GM12878 (cell line): ENCODE measurements at regions not wholly inside any gene's neighbourhood (a gene's known extent, or its start where the extent isn't known, plus 50 kb on each side); places are given as distances from the start of the nearest gene placed in this dataset.

Experiments used
- ATAC-seq: fragments of 200-7000 bp; cut with Tn5 transposase; 3 replicates; pipeline ENCODE4 v1.9.1; 2020; ENCODE audit warnings: mild to moderate bottlenecking, moderate library complexity
- BruUV-seq: library from RNA; stranded (reverse); fragments of 400-500 nt; replicated peaks from 2 replicates; lab custom pipeline; 2021; lab: Mats Ljungman, UMichigan
- CTCF ChIA-PET: fragments of 300-600 bp; sonication (Branson Sonifier 250); formaldehyde crosslinking; extraction: SDS; loops from one replicate; lab custom pipeline; 2021; ENCODE audit warnings: inconsistent platforms; lab: Yijun Ruan, JAX
- POLR2A ChIA-PET: fragments of 350-600 bp; formaldehyde crosslinking; extraction: SDS; loops from one replicate; lab custom pipeline; 2021; ENCODE audit warnings: inconsistent platforms; lab: Charles Lee
- RAD21 ChIA-PET: fragments of 300-600 bp; sonication (Branson Sonifier 250); formaldehyde crosslinking; loops from one replicate; lab custom pipeline; 2023; ENCODE audit warnings: antibody characterized with exemption; ENCODE audit not compliant: unreplicated experiment; lab: Charles Lee
- SMC1A ChIA-PET: fragments of 300-600 bp; sonication (Branson Sonifier 250); formaldehyde crosslinking; loops from one replicate; lab custom pipeline; 2023; ENCODE audit not compliant: unreplicated experiment, uncharacterized antibody; lab: Charles Lee
- DNase-seq: peaks from one replicate; pipeline ENCODE4 v3.0.0-alpha.2; 2011; ENCODE audit warnings: low read depth, low spot score
- FAIRE-seq: peaks from 3 replicates; lab custom pipeline; 2011; peaks lifted over from hg19 to GRCh38; lab: Jason Lieb, UNC
- H2AFZ ChIP-seq: 2 replicates; pipeline ENCODE4 v1.6.0; 2011; ENCODE audit warnings: low read depth, low read length, control low read depth; ENCODE audit not compliant: control insufficient read depth
- H3K27ac ChIP-seq: 2 replicates; pipeline ENCODE4 v1.5.1; 2011; ENCODE audit warnings: control low read depth; ENCODE audit not compliant: control insufficient read depth, insufficient read depth
- H3K27me3 ChIP-seq, 2 experiments: replicated peaks in 1 of 2; 2 replicates each; pipeline versions ENCODE4 v1.6.0 to v1.6.1; 2011; ENCODE audit warnings: low read length in 1 of 2; ENCODE audit not compliant: control insufficient read depth in 2 of 2, insufficient read depth in 2 of 2
- H3K36me3 ChIP-seq, 2 experiments: 2 replicates each; pipeline ENCODE4 v1.5.1; 2011; ENCODE audit warnings: low read length in 1 of 2; ENCODE audit not compliant: control insufficient read depth in 2 of 2, insufficient read depth in 2 of 2
- H3K4me1 ChIP-seq: 2 replicates; pipeline ENCODE4 v1.6.1; 2011; ENCODE audit warnings: mild to moderate bottlenecking, low read length, moderate library complexity, mixed read lengths; ENCODE audit not compliant: control insufficient read depth, insufficient read depth
- H3K4me2 ChIP-seq: 2 replicates; pipeline ENCODE4 v1.6.0; 2011; ENCODE audit warnings: control low read depth; ENCODE audit not compliant: control insufficient read depth, insufficient read depth
- H3K4me3 ChIP-seq: fragments of 200-600 bp; sonication (generic); 2 replicates; pipeline ENCODE4 v1.5.1; 2016
- H3K79me2 ChIP-seq: 2 replicates; pipeline ENCODE4 v1.6.0; 2011; ENCODE audit warnings: low read length; ENCODE audit not compliant: control insufficient read depth, insufficient read depth
- H3K9ac ChIP-seq: 2 replicates; pipeline ENCODE4 v1.8.0; 2011; ENCODE audit warnings: low read length, control low read depth, mixed read lengths; ENCODE audit not compliant: control insufficient read depth, insufficient read depth
- H3K9me3 ChIP-seq: replicated peaks from 3 replicates; pipeline ENCODE4 v1.5.1; 2011; ENCODE audit warnings: mild to moderate bottlenecking, low read length; ENCODE audit not compliant: control insufficient read depth, insufficient read depth
- H4K20me1 ChIP-seq: 2 replicates; pipeline ENCODE4 v1.6.0; 2011; ENCODE audit not compliant: control insufficient read depth, insufficient read depth
- CBX3 ChIP-seq: fragments of 200-600 bp; sonication (generic); IDR thresholded peaks from 2 replicates; pipeline ENCODE4 v1.6.1; 2016; ENCODE audit warnings: low read depth, borderline replicate concordance
- CTCF ChIP-seq, 3 experiments: IDR thresholded peaks in 2 of 3; conservative IDR thresholded peaks in 1 of 3; 2 replicates each; pipeline ENCODE4 v1.5.1; 2011; ENCODE audit warnings: low read depth in 3 of 3, low read length in 3 of 3, mild to moderate bottlenecking in 3 of 3, control low read depth in 2 of 3, moderate library complexity in 2 of 3, inconsistent platforms in 1 of 3, mixed read lengths in 1 of 3; ENCODE audit not compliant: control insufficient read depth in 2 of 3, insufficient read depth in 1 of 3; ENCODE audit errors: extremely low read depth in 1 of 3
- FOXK2 ChIP-seq: fragments of 450-650 bp; IDR thresholded peaks from 2 replicates; pipeline ENCODE4 v1.6.1; 2017; ENCODE audit warnings: mild to moderate bottlenecking, moderate library complexity
- HCFC1 ChIP-seq: fragments of 150-350 bp; IDR thresholded peaks from 2 replicates; pipeline ENCODE4 v1.6.1; 2014; ENCODE audit warnings: low read length
- RAD21 ChIP-seq: IDR thresholded peaks from 2 replicates; pipeline ENCODE4 v1.6.1; 2011; ENCODE audit warnings: mild to moderate bottlenecking, low read depth, low read length, moderate library complexity; ENCODE audit not compliant: insufficient read depth
- SMC3 ChIP-seq: IDR thresholded peaks from 2 replicates; pipeline ENCODE4 v1.6.1; 2011; ENCODE audit warnings: low read length, improper control_type of control experiment, borderline replicate concordance
- WGBS: methylation state at CpG from one replicate; pipeline ENCODE4 v1.1.6; 2016; ENCODE audit warnings: low lambda C conversion rate; ENCODE audit not compliant: insufficient replicate concordance, insufficient coverage; ENCODE audit errors: missing lambda C conversion rate; 5-methylcytosine and 5-hydroxymethylcytosine counted together
- in situ Hi-C: fragments of 300-500 bp; cut with MboI; formaldehyde crosslinking; loops from 9 replicates; pipeline ENCODE4 v1.14.3; 2018; ENCODE audit warnings: mixed read lengths
- intact Hi-C: fragments of 100-400 bp; cut with micrococcal nuclease; formaldehyde crosslinking; loops from one replicate; pipeline ENCODE4 v1.14.2; 2022; ENCODE audit not compliant: unreplicated experiment

- H3K4me1 ChIP-seq: no peaks in the 10 kb centered on the region
- H3K27me3 ChIP-seq: no peaks in the 10 kb centered on the region
- no peak overlapping the region for H3K4me2 ChIP-seq
- ATAC-seq (peak; percentile 66), FAIRE-seq (no peak), DNase-seq (no peak)
- no peaks in the 10 kb centered on the region for H3K79me2 ChIP-seq
- peak; percentile 19 to 44 (median 29); a peak in 4 of 6 replicates for TF ChIP-seq CTCF (IDR thresholded peaks at IDR 0.05 in 2 of 3, conservative IDR thresholded peaks at IDR 0.05 in 1 of 3; ENCODE audit: control insufficient read depth in 2 of 3, extremely low read depth in 1 of 3, insufficient read depth in 1 of 3, low read depth in 3 of 3, low read length in 3 of 3)
- TF ChIP-seq CBX3: no peak
- TF ChIP-seq RAD21: peak; percentile 29; the same call in 1 of the 2 replicates
- peak; percentile 32; the same call in 1 of the 2 replicates for TF ChIP-seq SMC3
- no peak for TF ChIP-seq FOXK2
- TF ChIP-seq HCFC1: no peak
- no peak overlapping the region for H2AFZ ChIP-seq
- H3K27ac ChIP-seq: no peak overlapping the region
- WGBS: 3% methylated on average over 1 of the region's 1 CpG
- in situ Hi-C loops: no loop called here
- ChIA-PET RAD21 (interaction anchor here (0.6 to 1.2 kb wide), 5 partner anchors 158 to 758 kb away, joined by 3 to 4 read pairs (median 3); no protein-coding TSS in a partner anchor), CTCF (interaction anchor here (0.6 to 2.0 kb wide), 8 partner anchors 15 to 675 kb away, joined by 3 to 4 read pairs (median 3); no protein-coding TSS in a partner anchor), POLR2A (no interaction called here), SMC1A (interaction anchor here (0.6 to 1.6 kb wide), 6 partner anchors 11 to 758 kb away, joined by 3 to 5 read pairs (median 3); no protein-coding TSS in a partner anchor)
- no peaks in the 10 kb centered on the region for H3K36me3 ChIP-seq
- intact Hi-C loops: loop anchor here (5.0 kb wide), 2 partner anchors 1019 to 1339 kb away; no protein-coding TSS in a partner anchor
- H3K4me3 ChIP-seq: no peak overlapping the region
- H3K9me3 ChIP-seq: no peaks in the 10 kb centered on the region
- H4K20me1 ChIP-seq: no peaks in the 10 kb centered on the region
- no peak overlapping the region for H3K9ac ChIP-seq
- BruUV-seq: no TSS peak
Measured at GRCh38 chr3:166013073-166013679, 176.0 kb upstream of the BCHE start.
